ENCODE measurements at regions not wholly inside any gene's neighbourhood (a gene's known extent, or its start where the extent isn't known, plus 50 kb on each side); places are given as distances from the start of the nearest gene placed in this dataset.

DNA sequence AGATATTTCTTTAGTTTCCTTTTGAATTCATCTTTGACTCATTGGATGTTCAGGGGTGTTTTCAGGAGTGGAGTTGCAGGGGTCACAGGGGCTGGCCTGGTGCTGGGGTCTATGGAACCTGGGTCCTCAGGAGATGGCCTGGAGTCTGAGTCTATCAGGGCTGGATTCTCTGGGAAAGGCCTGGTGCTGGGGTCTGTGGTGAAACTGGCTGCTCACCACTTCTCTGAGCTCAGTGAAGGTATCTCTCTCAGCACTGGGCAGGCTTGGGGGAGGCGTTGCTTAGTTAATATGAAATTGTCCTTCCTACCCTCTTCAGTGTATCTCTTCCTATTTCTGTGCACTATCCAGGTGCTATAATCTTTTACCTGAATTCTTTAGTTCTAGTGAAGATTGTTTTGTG lies 83.1 kb upstream of the SLC24A3 start:
- TF ChIP-seq, protein P1, sequence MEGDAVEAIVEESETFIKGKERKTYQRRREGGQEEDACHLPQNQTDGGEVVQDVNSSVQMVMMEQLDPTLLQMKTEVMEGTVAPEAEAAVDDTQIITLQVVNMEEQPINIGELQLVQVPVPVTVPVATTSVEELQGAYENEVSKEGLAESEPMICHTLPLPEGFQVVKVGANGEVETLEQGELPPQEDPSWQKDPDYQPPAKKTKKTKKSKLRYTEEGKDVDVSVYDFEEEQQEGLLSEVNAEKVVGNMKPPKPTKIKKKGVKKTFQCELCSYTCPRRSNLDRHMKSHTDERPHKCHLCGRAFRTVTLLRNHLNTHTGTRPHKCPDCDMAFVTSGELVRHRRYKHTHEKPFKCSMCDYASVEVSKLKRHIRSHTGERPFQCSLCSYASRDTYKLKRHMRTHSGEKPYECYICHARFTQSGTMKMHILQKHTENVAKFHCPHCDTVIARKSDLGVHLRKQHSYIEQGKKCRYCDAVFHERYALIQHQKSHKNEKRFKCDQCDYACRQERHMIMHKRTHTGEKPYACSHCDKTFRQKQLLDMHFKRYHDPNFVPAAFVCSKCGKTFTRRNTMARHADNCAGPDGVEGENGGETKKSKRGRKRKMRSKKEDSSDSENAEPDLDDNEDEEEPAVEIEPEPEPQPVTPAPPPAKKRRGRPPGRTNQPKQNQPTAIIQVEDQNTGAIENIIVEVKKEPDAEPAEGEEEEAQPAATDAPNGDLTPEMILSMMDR (conservative IDR thresholded peaks at IDR 0.05): no peak
- no peak for TF ChIP-seq ZFX (IDR thresholded peaks at IDR 0.05)

All from C4-2B (cell line).